Neural progenitor cell (in vitro differentiated cells): ENCODE measurements at regions not wholly inside any gene's neighbourhood (a gene's known extent, or its start where the extent isn't known, plus 50 kb on each side); places are given as distances from the start of the nearest gene placed in this dataset.

ENCODE experiments used
- DNase-seq: peaks from one replicate; pipeline ENCODE4 v3.0.0-alpha.2; 2016; ENCODE audit warnings: low spot score
- H2AFZ ChIP-seq: fragments of 200-600 bp; sonication (generic); replicated peaks from 2 replicates; pipeline ENCODE4 v1.6.1; 2016; ENCODE audit warnings: antibody characterized with exemption
- H3F3A ChIP-seq: fragments of 200-600 bp; sonication (generic); 2 replicates; pipeline ENCODE4 v1.6.1; 2016; ENCODE audit warnings: antibody characterized with exemption, low read depth
- H3K27ac ChIP-seq: fragments of 200-600 bp; sonication (generic); 2 replicates; pipeline ENCODE4 v1.5.1; 2016; ENCODE audit warnings: mild to moderate bottlenecking
- H3K27me3 ChIP-seq: fragments of 200-600 bp; sonication (generic); 2 replicates; pipeline ENCODE4 v1.6.1; 2016; ENCODE audit warnings: mild to moderate bottlenecking, moderate library complexity
- H3K36me3 ChIP-seq: fragments of 200-600 bp; sonication (generic); 2 replicates; pipeline ENCODE4 v1.5.1; 2016
- H3K4me1 ChIP-seq: fragments of 200-600 bp; sonication (generic); 2 replicates; pipeline ENCODE4 v1.6.1; 2016; ENCODE audit warnings: mixed run types
- H3K4me2 ChIP-seq: fragments of 200-600 bp; sonication (generic); 2 replicates; pipeline ENCODE4 v1.6.1; 2016
- H3K4me3 ChIP-seq: fragments of 200-600 bp; sonication (generic); 2 replicates; pipeline ENCODE4 v1.5.1; 2016
- H3K79me2 ChIP-seq: fragments of 200-600 bp; sonication (generic); 2 replicates; pipeline ENCODE4 v1.6.1; 2016; ENCODE audit warnings: low read depth
- H3K9ac ChIP-seq: fragments of 200-600 bp; sonication (generic); 2 replicates; pipeline ENCODE4 v1.6.1; 2016
- H3K9me3 ChIP-seq: fragments of 200-600 bp; sonication (generic); 2 replicates; pipeline ENCODE4 v1.5.1; 2016; ENCODE audit warnings: low read depth
- H4K20me1 ChIP-seq: fragments of 200-600 bp; sonication (generic); 2 replicates; pipeline ENCODE4 v1.6.1; 2016; ENCODE audit warnings: low read depth
- H3K27ac Mint-ChIP-seq: 3 replicates; pipeline ENCODE4 v1.8.0; 2021; ENCODE audit warnings: mixed read lengths
- H3K27me3 Mint-ChIP-seq: 2 replicates; pipeline ENCODE4 v1.8.0; 2022; ENCODE audit warnings: low read depth, mild to moderate bottlenecking, inconsistent platforms, moderate library complexity, mixed read lengths; ENCODE audit not compliant: insufficient read depth
- H3K36me3 Mint-ChIP-seq: 3 replicates; pipeline ENCODE4 v1.8.0; 2021; ENCODE audit warnings: mixed read lengths
- H3K4me1 Mint-ChIP-seq: 3 replicates; pipeline ENCODE4 v1.8.0; 2021; ENCODE audit warnings: mixed read lengths
- H3K4me3 Mint-ChIP-seq: 3 replicates; pipeline ENCODE4 v1.8.0; 2021; ENCODE audit warnings: mild to moderate bottlenecking, moderate library complexity, mixed read lengths
- H3K9me3 Mint-ChIP-seq: 3 replicates; pipeline ENCODE4 v1.8.0; 2020; ENCODE audit warnings: mixed read lengths
- CTCF ChIP-seq: fragments of 200-600 bp; sonication (generic); IDR thresholded peaks from 2 replicates; pipeline ENCODE4 v1.5.1; 2017; ENCODE audit warnings: antibody characterized with exemption, mild to moderate bottlenecking
- EZH2 ChIP-seq: fragments of 200-600 bp; sonication (generic); IDR thresholded peaks from 2 replicates; pipeline ENCODE4 v1.6.1; 2017; ENCODE audit warnings: antibody characterized with exemption, mild to moderate bottlenecking, moderate library complexity
- EZH2phosphoT487 ChIP-seq: fragments of 200-600 bp; sonication (generic); IDR thresholded peaks from 2 replicates; pipeline ENCODE4 v1.6.1; 2017; ENCODE audit warnings: antibody characterized with exemption

DNA sequence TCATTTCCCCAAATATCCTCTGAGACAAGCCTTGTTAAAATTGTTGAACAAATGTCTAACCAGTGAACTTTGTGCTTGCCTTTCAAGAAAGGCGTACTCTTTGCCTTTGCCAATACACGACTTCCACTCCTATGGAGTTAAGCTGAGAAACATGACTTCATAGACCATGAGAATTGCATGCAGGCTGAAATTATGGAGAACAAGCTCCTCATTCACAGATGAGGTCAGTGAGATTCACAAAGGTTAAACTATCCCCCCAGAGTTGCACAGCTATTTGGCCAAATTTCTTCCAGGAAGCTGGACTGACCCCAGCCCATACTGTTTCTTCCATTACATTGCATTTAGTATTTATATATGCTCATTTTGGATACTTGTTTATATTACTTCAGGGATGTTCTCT lies 221.4 kb upstream of the SEMA3C start:
- Histone ChIP-seq H3K9ac (no peak overlapping the region), H3K9me3 (no peaks in the 10 kb centered on the region), H3K79me2 (no peaks in the 10 kb centered on the region), H3F3A (no peaks in the 10 kb centered on the region), H2AFZ (no peak overlapping the region), H3K27ac (no peak overlapping the region), H3K4me3 (no peak overlapping the region), H3K4me2 (no peak overlapping the region), H3K27me3 (no peaks in the 10 kb centered on the region), H3K4me1 (no peaks in the 10 kb centered on the region), H3K36me3 (no peaks in the 10 kb centered on the region), H4K20me1 (no peaks in the 10 kb centered on the region)
- DNase-seq, result no peak
- peaks cover 4% of the 10 kb centered on the region for H3K4me1 Mint-ChIP-seq
- H3K36me3 Mint-ChIP-seq, result peaks cover 2% of the 10 kb centered on the region
- H3K27ac Mint-ChIP-seq, result no peak overlapping the region
- TF ChIP-seq EZH2, result no peak
- TF ChIP-seq CTCF, result no peak
- no peak for TF ChIP-seq EZH2phosphoT487
- peaks cover 10% of the 10 kb centered on the region for H3K27me3 Mint-ChIP-seq
- H3K9me3 Mint-ChIP-seq, result peaks cover 8% of the 10 kb centered on the region
- H3K4me3 Mint-ChIP-seq, result no peak overlapping the region

GRCh38 chr7:81138870-81139269 lies 220.0 kb upstream of the SEMA3C start:
- Histone ChIP-seq H3K27ac (no peak overlapping the region), H3K36me3 (no peaks in the 10 kb centered on the region), H2AFZ (no peak overlapping the region), H4K20me1 (no peaks in the 10 kb centered on the region), H3K9me3 (no peaks in the 10 kb centered on the region), H3K4me1 (no peaks in the 10 kb centered on the region), H3K4me2 (no peak overlapping the region), H3K9ac (no peak overlapping the region), H3F3A (no peaks in the 10 kb centered on the region), H3K79me2 (no peaks in the 10 kb centered on the region), H3K27me3 (no peaks in the 10 kb centered on the region), H3K4me3 (no peak overlapping the region)
- Mint-ChIP-seq H3K9me3 (peaks cover 6% of the 10 kb centered on the region), H3K4me1 (peaks cover 4% of the 10 kb centered on the region), H3K36me3 (peaks cover 2% of the 10 kb centered on the region), H3K27me3 (peaks cover 10% of the 10 kb centered on the region), H3K27ac (no peak overlapping the region), H3K4me3 (no peak overlapping the region)
- TF ChIP-seq CTCF, result no peak
- TF ChIP-seq EZH2, result no peak
- no peak for TF ChIP-seq EZH2phosphoT487
- no peak for DNase-seq

DNA sequence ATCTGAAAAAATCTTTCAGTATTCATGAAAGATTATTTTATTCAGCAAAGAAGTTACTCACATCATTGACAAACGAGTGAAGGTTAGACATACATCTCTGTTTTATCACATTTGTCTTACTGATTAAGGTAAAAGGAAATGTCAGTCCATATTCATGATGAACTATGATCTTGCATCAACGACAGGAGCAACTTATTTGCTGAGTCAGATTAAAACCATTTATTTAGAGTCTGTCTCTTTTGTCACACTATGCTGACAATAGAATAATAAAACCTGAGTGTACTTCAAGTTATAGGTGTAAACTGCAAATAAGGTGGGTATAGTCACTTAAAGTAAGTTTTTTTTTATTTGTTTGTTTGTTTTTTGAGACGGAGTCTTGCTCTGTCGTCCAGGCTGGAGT lies 216.5 kb upstream of the SEMA3C start:
- Histone ChIP-seq H3K27me3 (no peaks in the 10 kb centered on the region), H3F3A (no peaks in the 10 kb centered on the region), H3K4me1 (no peaks in the 10 kb centered on the region), H4K20me1 (no peaks in the 10 kb centered on the region), H3K9ac (no peak overlapping the region), H3K4me2 (no peak overlapping the region), H3K9me3 (no peaks in the 10 kb centered on the region), H3K36me3 (no peaks in the 10 kb centered on the region), H3K79me2 (no peaks in the 10 kb centered on the region), H3K4me3 (no peak overlapping the region), H2AFZ (no peak overlapping the region), H3K27ac (no peak overlapping the region)
- peaks cover 2% of the 10 kb centered on the region for H3K36me3 Mint-ChIP-seq
- no peak overlapping the region for H3K4me3 Mint-ChIP-seq
- no peak overlapping the region for H3K27ac Mint-ChIP-seq
- H3K27me3 Mint-ChIP-seq, result peaks cover 2% of the 10 kb centered on the region
- DNase-seq, result no peak
- TF ChIP-seq EZH2, result no peak
- TF ChIP-seq EZH2phosphoT487, result no peak
- TF ChIP-seq CTCF, result no peak
- H3K9me3 Mint-ChIP-seq, result peaks cover 3% of the 10 kb centered on the region
- H3K4me1 Mint-ChIP-seq, result peaks cover 2% of the 10 kb centered on the region

DNA sequence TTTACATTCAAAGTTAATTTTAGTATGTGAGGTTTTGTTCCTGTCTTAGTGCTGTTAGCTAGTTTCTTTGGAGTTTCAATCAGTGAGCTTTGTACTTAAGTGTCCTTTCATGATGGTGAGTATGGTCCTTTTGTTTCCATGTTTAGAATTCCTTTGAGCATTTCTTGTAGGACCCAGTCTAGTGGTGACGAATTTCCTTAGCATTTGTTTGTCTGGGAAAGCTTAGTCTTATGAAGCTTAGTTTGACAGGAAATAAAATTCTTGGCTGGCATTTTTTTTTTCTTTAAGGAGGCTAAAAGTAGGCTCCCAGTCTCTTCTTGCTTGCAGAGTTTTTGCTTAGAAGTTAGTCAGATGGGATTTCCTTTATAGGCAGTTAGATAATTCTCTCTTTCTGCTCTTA lies 209.2 kb upstream of the SEMA3C start:
- TF ChIP-seq EZH2 (no peak), EZH2phosphoT487 (no peak), CTCF (no peak)
- Mint-ChIP-seq H3K27me3 (no peaks in the 10 kb centered on the region), H3K27ac (no peak overlapping the region), H3K4me3 (no peak overlapping the region), H3K36me3 (peaks cover 2% of the 10 kb centered on the region), H3K4me1 (no peaks in the 10 kb centered on the region), H3K9me3 (peaks cover 36% of the 10 kb centered on the region)
- H3K27ac ChIP-seq, result no peak overlapping the region
- no peaks in the 10 kb centered on the region for H3K27me3 ChIP-seq
- H3K36me3 ChIP-seq, result no peaks in the 10 kb centered on the region
- no peak overlapping the region for H2AFZ ChIP-seq
- H3K9ac ChIP-seq, result no peak overlapping the region
- no peak overlapping the region for H3K4me2 ChIP-seq
- no peaks in the 10 kb centered on the region for H3K79me2 ChIP-seq
- H3K9me3 ChIP-seq, result no peaks in the 10 kb centered on the region
- no peaks in the 10 kb centered on the region for H3F3A ChIP-seq
- H3K4me3 ChIP-seq, result no peak overlapping the region
- H4K20me1 ChIP-seq, result no peaks in the 10 kb centered on the region
- DNase-seq, result no peak
- no peaks in the 10 kb centered on the region for H3K4me1 ChIP-seq
